ENCODE measurements at regions not wholly inside any gene's neighbourhood (a gene's known extent, or its start where the extent isn't known, plus 50 kb on each side); places are given as distances from the start of the nearest gene placed in this dataset.

DNA sequence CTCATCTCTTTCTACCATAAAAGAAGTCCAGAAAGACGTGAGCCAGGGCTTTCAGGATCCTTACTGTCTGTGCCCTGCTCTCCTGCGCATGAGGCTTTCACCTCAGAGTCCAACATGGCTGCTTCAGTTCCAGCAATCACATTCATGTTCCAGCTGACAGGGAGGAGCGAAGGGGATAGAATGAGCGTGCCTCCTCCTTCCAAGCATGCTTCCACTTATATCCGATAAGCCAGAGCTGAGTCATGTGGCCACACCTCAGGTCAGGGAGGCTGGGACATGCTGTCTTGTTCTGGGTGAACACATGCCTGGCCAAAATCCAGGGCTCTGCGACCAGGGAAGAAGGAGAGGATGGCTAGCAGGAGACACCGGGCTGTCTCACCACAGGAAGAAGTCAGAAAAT, 248.2 kb downstream of the SKAP2 start:
- WGBS: 89% methylated on average over 7 of the region's 7 CpGs
- Histone ChIP-seq H3K4me3 (ENCODE audit: low read depth in 1 of 3, low read length in 3 of 3) (no peak overlapping the region), H3K27ac (ENCODE audit: low read depth in 1 of 2, low read length in 2 of 2) (no peak overlapping the region), H3K27me3 (ENCODE audit: control insufficient read depth in 4 of 4, insufficient read depth in 4 of 4, low read length in 3 of 4) (no peaks in the 10 kb centered on the region), H3K4me1 (ENCODE audit: control insufficient read depth in 4 of 4, insufficient read depth in 4 of 4, low read length in 3 of 4) (no peaks in the 10 kb centered on the region), H3K36me3 (ENCODE audit: control insufficient read depth in 4 of 4, insufficient read depth in 3 of 4, low read depth in 1 of 4, low read length in 3 of 4) (no peaks in the 10 kb centered on the region), H3K9ac (ENCODE audit: low read depth in 1 of 2, low read length in 2 of 2) (no peak overlapping the region), H3K9me3 (ENCODE audit: control insufficient read depth in 4 of 4, low read length in 3 of 4) (no peaks in the 10 kb centered on the region)
- TF ChIP-seq JUND (IDR thresholded peaks at IDR 0.05) (no peak), MAX (IDR thresholded peaks at IDR 0.05) (no peak), HNF4A (conservative IDR thresholded peaks at IDR 0.05) (no peak), FOXA1 (IDR thresholded peaks at IDR 0.05) (no peak), ATF3 (IDR thresholded peaks at IDR 0.05) (no peak), CTCF (IDR thresholded peaks at IDR 0.05; ENCODE audit: low read depth, low read length, missing input control) (no peak), HNF4G (IDR thresholded peaks at IDR 0.05) (no peak)
- TF ChIP-seq, protein P1, sequence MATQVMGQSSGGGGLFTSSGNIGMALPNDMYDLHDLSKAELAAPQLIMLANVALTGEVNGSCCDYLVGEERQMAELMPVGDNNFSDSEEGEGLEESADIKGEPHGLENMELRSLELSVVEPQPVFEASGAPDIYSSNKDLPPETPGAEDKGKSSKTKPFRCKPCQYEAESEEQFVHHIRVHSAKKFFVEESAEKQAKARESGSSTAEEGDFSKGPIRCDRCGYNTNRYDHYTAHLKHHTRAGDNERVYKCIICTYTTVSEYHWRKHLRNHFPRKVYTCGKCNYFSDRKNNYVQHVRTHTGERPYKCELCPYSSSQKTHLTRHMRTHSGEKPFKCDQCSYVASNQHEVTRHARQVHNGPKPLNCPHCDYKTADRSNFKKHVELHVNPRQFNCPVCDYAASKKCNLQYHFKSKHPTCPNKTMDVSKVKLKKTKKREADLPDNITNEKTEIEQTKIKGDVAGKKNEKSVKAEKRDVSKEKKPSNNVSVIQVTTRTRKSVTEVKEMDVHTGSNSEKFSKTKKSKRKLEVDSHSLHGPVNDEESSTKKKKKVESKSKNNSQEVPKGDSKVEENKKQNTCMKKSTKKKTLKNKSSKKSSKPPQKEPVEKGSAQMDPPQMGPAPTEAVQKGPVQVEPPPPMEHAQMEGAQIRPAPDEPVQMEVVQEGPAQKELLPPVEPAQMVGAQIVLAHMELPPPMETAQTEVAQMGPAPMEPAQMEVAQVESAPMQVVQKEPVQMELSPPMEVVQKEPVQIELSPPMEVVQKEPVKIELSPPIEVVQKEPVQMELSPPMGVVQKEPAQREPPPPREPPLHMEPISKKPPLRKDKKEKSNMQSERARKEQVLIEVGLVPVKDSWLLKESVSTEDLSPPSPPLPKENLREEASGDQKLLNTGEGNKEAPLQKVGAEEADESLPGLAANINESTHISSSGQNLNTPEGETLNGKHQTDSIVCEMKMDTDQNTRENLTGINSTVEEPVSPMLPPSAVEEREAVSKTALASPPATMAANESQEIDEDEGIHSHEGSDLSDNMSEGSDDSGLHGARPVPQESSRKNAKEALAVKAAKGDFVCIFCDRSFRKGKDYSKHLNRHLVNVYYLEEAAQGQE (IDR thresholded peaks at IDR 0.05): no peak
- DNase-seq (ENCODE audit: low spot score): no peak

- Histone ChIP-seq H3K36me3 (ENCODE audit: control insufficient read depth in 4 of 4, insufficient read depth in 3 of 4, low read depth in 1 of 4, low read length in 3 of 4) (no peaks in the 10 kb centered on the region), H3K9me3 (ENCODE audit: control insufficient read depth in 4 of 4, low read length in 3 of 4) (no peaks in the 10 kb centered on the region), H3K27me3 (ENCODE audit: control insufficient read depth in 4 of 4, insufficient read depth in 4 of 4, low read length in 3 of 4) (no peaks in the 10 kb centered on the region), H3K9ac (ENCODE audit: low read depth in 1 of 2, low read length in 2 of 2) (no peak overlapping the region), H3K4me3 (ENCODE audit: low read depth in 1 of 3, low read length in 3 of 3) (no peak overlapping the region), H3K27ac (ENCODE audit: low read depth in 1 of 2, low read length in 2 of 2) (no peak overlapping the region), H3K4me1 (ENCODE audit: control insufficient read depth in 4 of 4, insufficient read depth in 4 of 4, low read length in 3 of 4) (no peaks in the 10 kb centered on the region)
- 83% methylated on average over 7 of the region's 7 CpGs for WGBS
- TF ChIP-seq RXRA (IDR thresholded peaks at IDR 0.05): no peak
- TF ChIP-seq, protein P1 (IDR thresholded peaks at IDR 0.05): no peak
- no peak for TF ChIP-seq JUND (IDR thresholded peaks at IDR 0.05)
- no peak for TF ChIP-seq ZBTB33 (IDR thresholded peaks at IDR 0.05)
- TF ChIP-seq YY1 (IDR thresholded peaks at IDR 0.05): no peak
- TF ChIP-seq SP1 (IDR thresholded peaks at IDR 0.05): no peak
- no peak for TF ChIP-seq FOXA2 (IDR thresholded peaks at IDR 0.05)
- no peak for TF ChIP-seq GABPA (IDR thresholded peaks at IDR 0.05 in 1 of 2, conservative IDR thresholded peaks at IDR 0.05 in 1 of 2)
- TF ChIP-seq MAX (IDR thresholded peaks at IDR 0.05): no peak
- no peak for TF ChIP-seq FOXA1 (IDR thresholded peaks at IDR 0.05)
- TF ChIP-seq HNF4A (conservative IDR thresholded peaks at IDR 0.05): no peak
- TF ChIP-seq NR2F2 (IDR thresholded peaks at IDR 0.05): no peak
- no peak for TF ChIP-seq ATF3 (IDR thresholded peaks at IDR 0.05)
- TF ChIP-seq TAF1 (conservative IDR thresholded peaks at IDR 0.05): no peak
- DNase-seq (ENCODE audit: low spot score): no peak
Observed at GRCh38 chr7:26617066-26617465, 247.3 kb downstream of the SKAP2 start.
